ENCODE measurements at regions not wholly inside any gene's neighbourhood (a gene's known extent, or its start where the extent isn't known, plus 50 kb on each side); places are given as distances from the start of the nearest gene placed in this dataset.

GRCh38 chr6:165806126-165806810 lies 143.2 kb upstream of the PDE10A start:
- no peak overlapping the region for H3K4me3 ChIP-seq (ENCODE audit: low read length)
- TF ChIP-seq, protein P1, sequence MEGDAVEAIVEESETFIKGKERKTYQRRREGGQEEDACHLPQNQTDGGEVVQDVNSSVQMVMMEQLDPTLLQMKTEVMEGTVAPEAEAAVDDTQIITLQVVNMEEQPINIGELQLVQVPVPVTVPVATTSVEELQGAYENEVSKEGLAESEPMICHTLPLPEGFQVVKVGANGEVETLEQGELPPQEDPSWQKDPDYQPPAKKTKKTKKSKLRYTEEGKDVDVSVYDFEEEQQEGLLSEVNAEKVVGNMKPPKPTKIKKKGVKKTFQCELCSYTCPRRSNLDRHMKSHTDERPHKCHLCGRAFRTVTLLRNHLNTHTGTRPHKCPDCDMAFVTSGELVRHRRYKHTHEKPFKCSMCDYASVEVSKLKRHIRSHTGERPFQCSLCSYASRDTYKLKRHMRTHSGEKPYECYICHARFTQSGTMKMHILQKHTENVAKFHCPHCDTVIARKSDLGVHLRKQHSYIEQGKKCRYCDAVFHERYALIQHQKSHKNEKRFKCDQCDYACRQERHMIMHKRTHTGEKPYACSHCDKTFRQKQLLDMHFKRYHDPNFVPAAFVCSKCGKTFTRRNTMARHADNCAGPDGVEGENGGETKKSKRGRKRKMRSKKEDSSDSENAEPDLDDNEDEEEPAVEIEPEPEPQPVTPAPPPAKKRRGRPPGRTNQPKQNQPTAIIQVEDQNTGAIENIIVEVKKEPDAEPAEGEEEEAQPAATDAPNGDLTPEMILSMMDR (conservative IDR thresholded peaks at IDR 0.05; ENCODE audit: low read depth, low read length): no peak
- DNase-seq (ENCODE audit: low read depth): no peak

DNA sequence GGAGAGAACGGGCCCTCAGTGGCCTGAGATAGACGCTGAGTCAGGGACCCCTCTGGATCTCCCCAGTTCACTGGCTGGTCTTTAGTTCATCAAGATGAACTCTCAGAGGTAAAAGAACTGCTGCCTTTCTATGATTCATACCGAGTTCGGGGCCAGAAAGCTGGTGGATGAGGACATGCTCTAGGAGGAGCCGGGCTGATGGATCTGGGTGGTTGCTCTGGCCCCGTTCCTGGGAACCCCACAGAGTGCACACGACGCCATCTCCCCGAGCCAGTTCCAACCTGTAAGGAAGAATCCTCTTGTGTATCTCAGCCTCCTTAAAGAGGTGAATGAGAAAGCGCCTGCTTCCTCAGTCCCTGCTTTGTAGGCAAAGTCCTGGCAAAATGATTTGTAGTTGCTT lies 142.6 kb upstream of the PDE10A start:
- DNase-seq (ENCODE audit: low read depth): no peak
- TF ChIP-seq, protein P1 (conservative IDR thresholded peaks at IDR 0.05; ENCODE audit: low read depth, low read length): no peak
- H3K4me3 ChIP-seq (ENCODE audit: low read length): no peak overlapping the region

GRCh38 chr6:165805067-165805555 lies 142.1 kb upstream of the PDE10A start:
- TF ChIP-seq, protein P1 (conservative IDR thresholded peaks at IDR 0.05; ENCODE audit: low read depth, low read length): no peak
- no peak overlapping the region for H3K4me3 ChIP-seq (ENCODE audit: low read length)

GRCh38 chr6:165804331-165805066 lies 141.5 kb upstream of the PDE10A start:
- DNase-seq (ENCODE audit: low read depth): no peak
- H3K4me3 ChIP-seq (ENCODE audit: low read length): peak overlapping the region; percentile 32
- TF ChIP-seq, protein P1 (conservative IDR thresholded peaks at IDR 0.05; ENCODE audit: low read depth, low read length): no peak

More at GRCh38 chr6:165805067-165805555, 142.1 kb upstream of the PDE10A start:
- no peak for DNase-seq (ENCODE audit: low read depth)

DNA sequence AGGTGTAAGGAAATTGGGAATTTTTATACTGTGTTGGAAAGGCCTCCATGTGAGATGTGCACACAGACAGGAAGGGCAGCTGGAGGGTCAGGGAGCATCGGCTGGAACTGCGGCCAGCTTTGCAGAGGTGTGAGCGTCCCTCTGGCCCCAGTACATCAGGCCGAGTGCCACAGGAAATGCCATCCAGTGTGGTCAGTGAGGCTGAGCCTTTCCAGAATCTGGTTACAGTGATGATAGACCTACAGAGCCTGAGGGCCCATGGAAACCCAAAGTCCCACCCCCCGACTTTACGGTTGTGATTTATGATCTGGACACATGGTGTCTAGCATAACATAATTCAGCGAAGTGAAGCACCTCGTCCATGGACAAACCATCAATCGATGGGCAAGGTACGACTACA lies 137.3 kb upstream of the PDE10A start:
- TF ChIP-seq, protein P1 (conservative IDR thresholded peaks at IDR 0.05; ENCODE audit: low read depth, low read length): no peak
- H3K4me3 ChIP-seq (ENCODE audit: low read length): no peak overlapping the region
- DNase-seq (ENCODE audit: low read depth): no peak

DNA sequence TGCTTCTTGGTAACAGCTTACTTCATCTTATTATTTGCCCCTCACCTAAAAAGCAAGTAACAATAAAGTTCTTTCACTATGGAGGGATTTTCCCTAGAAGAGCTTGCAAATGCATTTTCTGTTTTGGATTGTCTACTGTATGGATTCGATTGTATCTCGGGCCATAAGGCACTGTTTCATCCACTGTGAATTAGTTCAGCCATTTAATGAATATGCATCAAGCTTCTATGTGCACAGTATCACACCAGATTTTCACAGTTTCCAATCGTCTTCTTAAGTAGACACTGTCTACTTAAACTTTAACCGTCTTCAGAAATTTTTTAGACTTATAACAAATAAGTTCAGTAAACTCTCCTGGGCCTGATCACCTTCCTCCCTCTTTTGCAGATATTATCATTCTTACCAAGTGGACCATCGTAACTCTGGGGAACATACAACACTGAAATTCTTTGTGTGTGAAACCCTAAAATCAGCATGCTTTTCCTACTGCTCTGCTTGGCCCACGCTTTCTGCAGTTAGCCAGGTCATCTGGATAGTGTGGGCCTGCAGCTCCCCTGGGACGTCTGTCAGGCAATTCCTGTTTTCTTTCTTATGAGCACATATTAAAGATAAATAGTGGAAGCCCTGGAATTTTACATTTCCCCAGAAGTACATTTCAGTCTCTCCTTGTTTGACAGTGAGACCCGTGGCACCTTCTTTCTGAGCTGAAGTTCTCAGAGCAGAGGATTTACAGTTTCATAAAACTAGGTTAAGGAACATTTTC lies 136.5 kb upstream of the PDE10A start:
- no peak overlapping the region for H3K4me3 ChIP-seq (ENCODE audit: low read length)
- TF ChIP-seq, protein P1 (conservative IDR thresholded peaks at IDR 0.05; ENCODE audit: low read depth, low read length): no peak
- no peak for DNase-seq (ENCODE audit: low read depth)

Measured in retinal pigment epithelial cell (primary cell).